Choroid plexus epithelial cell (primary cell): ENCODE measurements at regions not wholly inside any gene's neighbourhood (a gene's known extent, or its start where the extent isn't known, plus 50 kb on each side); places are given as distances from the start of the nearest gene placed in this dataset.

Experiments
- DNase-seq: peaks from one replicate; pipeline ENCODE4 v3.0.0-alpha.2; 2010; ENCODE audit warnings: low read depth
- H3K4me3 ChIP-seq: 2 replicates; pipeline ENCODE4 v1.5.1; 2011; ENCODE audit warnings: low read depth, mild to moderate bottlenecking, control low read depth, low read length, moderate library complexity
- CTCF ChIP-seq: conservative IDR thresholded peaks from 2 replicates; pipeline ENCODE4 v1.5.1; 2011; ENCODE audit warnings: low read depth, mild to moderate bottlenecking, control low read depth, inconsistent platforms, low read length, moderate library complexity

- no peak for DNase-seq
- no peak for TF ChIP-seq CTCF
- H3K4me3 ChIP-seq = no peak overlapping the region
Measured at GRCh38 chr7:1377111-1377909, 82.0 kb downstream of the MICALL2 start.

GRCh38 chr7:1378610-1379601 lies 80.4 kb downstream of the MICALL2 start:
- no peak for TF ChIP-seq CTCF
- H3K4me3 ChIP-seq = no peak overlapping the region
- no peak for DNase-seq

- no peak overlapping the region for H3K4me3 ChIP-seq
- TF ChIP-seq CTCF = no peak
- no peak for DNase-seq
Measured at GRCh38 chr7:1380231-1380815, 78.9 kb downstream of the MICALL2 start.

- no peak for TF ChIP-seq CTCF
- DNase-seq = no peak
- H3K4me3 ChIP-seq = no peak overlapping the region
Measured at GRCh38 chr7:1380821-1381580, 78.3 kb downstream of the MICALL2 start.

- no peak for TF ChIP-seq CTCF
- DNase-seq = no peak
- H3K4me3 ChIP-seq = no peak overlapping the region
Measured at GRCh38 chr7:1382553-1383397, 76.5 kb downstream of the MICALL2 start.
